A172 (cell line): ENCODE measurements at regions not wholly inside any gene's neighbourhood (a gene's known extent, or its start where the extent isn't known, plus 50 kb on each side); places are given as distances from the start of the nearest gene placed in this dataset.

Experiments used
- DNase-seq: peaks from one replicate; pipeline ENCODE4 v3.0.0-alpha.2; 2015; ENCODE audit warnings: low spot score

DNA sequence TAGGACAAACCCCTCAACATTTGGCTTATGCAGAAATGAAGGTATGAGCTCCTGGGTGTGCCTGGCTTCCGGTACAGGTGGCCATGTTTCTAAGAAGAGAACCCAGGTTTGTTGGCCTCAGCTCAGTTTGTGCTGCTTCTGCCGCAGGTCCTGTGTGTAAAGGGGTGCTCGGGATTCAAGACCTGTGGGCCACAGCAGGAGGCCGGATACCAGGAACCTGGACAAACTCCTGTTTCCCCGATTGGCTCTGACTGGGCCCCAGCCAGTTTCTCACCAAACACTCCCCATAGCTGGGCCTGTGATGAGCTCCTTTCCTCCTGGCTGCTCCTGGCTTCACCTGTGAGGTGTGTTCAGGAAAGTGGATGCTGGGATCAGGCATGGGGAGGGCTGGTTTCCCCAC is 271.2 kb upstream of the IRX2 start:
- DNase-seq = no peak

- no peak for DNase-seq
These were observed 268.9 kb upstream of the IRX2 start for GRCh38 chr5:3020426-3020825.

DNA sequence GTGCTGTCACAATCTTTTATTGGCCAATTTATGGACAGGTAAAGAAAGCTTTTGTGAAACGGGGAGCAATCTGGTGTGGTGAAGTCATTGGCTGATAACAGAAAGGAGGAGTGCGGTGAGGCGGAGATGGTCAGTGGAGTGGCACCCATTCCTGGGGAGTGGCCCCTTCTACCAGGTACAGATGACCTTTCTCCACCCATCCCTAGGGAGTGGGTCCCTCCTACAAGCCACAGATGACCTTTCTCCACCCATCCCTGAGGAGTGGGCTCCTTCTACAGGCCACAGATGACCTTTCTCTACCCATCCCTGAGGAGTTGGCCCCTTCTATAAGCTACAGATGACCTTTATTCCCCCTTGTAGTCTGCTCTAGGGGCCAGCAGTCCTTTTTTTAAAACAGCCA is 267.6 kb upstream of the IRX2 start:
- DNase-seq = no peak

- DNase-seq = no peak
These were observed 260.2 kb upstream of the IRX2 start for GRCh38 chr5:3011764-3012017.

DNA sequence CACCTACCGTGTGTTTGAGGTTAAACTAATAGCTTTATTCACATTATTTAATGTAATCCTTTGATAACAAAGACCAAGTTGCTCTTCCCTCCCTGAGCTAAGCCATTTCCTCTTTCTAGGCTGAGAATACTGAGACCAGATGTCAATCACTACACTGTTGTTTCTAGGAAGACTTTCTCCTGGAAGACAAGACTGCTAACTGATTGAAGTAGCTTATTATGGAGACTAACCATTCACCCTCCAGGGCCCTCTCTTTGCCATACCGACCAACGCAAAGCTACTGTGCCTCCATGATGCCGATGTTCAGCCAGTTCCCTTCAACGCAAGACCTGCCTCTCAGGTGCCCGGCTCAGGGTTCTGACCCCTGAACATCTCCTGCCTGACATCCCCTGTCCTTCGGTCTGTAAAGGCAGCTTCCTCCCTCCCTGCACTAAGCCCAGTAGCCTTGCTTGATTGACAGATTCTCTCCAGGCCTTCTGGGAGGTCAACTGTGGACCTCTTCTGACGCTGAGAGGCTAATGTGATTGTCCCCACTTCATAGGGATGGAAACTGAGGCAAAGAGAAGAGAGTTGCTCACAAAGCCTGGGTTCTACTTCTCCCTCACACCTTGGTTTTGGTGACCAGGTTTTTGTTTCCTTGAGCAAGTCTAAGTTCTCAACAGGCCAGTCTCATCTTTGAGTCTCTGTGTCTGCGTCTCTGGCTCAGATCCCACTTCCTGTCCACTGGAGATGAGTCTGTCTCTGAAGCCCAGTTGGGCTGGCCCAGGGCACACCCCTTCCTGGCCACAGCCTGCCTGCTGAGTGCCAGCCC is 259.7 kb upstream of the IRX2 start:
- no peak for DNase-seq

GRCh38 chr5:3010301-3010952 is 258.9 kb upstream of the IRX2 start:
- no peak for DNase-seq

DNA sequence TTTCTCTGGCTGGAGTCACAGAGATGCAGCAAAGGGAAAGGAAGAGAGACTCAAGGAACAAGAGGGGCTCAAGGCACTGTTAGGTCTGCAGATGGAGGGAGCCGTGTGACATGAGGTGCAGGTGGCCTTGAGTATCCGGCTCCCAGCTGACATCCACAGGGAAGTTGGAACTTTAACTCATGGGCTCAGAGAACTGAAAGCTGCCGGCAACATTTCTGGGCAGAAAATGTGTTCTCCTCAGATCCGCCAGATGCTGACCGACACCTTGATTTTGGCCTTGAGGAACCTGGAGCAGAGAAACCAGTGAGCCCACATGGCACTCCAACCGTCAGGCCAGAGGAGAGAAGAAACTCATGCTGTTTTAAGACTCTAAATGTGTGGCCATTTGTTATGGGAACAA is 258.1 kb upstream of the IRX2 start:
- no peak for DNase-seq

GRCh38 chr5:3007577-3007976 is 256.1 kb upstream of the IRX2 start:
- DNase-seq = no peak

- no peak for DNase-seq
These were observed 255.6 kb upstream of the IRX2 start for GRCh38 chr5:3006961-3007551.

- DNase-seq = no peak
These were observed 255.0 kb upstream of the IRX2 start for GRCh38 chr5:3006526-3006925.

DNA sequence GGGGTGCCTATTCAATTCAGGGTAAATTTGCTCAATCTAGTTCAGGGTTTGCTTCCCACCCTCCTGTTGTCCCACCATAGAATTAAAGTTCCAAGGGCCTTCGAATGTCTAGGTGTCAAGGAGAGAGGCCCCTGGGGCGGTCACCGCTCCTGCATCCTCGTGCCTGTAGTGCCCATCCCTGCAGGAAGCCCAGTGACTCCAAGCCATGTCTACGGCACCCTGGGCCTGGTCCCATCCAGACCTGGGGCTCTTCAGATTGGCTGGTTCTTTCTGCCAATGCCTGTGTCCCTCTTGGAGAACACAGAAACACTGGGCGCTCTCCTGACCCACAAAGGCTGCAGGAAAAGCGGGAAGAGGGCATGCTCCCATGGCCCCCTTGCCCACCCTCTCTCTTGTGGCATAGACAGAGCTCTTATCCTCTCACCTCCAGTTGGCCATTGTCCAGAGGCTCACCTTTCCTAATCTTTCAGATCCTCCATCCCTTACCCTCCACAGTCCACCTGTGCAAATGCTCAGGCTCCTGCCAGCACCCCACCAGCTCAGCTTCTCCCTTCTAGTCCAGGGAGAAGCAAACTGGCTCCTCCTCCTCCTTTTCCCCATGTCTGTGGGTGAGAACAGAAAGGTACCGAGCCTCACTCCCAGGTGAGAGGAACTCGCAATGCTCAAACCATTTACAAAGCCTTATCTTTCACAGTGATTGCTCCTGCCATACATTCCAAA is 253.0 kb upstream of the IRX2 start:
- DNase-seq = no peak

DNA sequence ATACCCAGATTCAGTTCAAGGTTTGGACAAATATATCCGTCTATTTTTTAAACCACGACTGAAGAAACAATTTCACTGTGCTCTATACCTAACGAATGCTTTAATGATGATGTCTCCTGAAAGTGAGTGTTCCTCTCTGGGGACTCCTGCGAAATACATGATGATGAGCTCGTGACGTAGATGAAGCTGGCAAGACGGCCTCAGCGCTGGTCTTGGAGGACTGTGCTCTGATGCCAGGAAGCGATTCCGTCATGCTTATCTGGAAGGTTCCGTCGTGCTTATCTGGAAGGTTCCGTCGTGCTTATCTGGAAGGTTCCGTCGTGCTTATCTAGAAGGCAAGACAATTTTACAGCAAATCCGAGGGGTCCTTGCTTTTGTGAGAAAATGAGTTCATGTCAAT is 250.8 kb upstream of the IRX2 start:
- no peak for DNase-seq

DNA sequence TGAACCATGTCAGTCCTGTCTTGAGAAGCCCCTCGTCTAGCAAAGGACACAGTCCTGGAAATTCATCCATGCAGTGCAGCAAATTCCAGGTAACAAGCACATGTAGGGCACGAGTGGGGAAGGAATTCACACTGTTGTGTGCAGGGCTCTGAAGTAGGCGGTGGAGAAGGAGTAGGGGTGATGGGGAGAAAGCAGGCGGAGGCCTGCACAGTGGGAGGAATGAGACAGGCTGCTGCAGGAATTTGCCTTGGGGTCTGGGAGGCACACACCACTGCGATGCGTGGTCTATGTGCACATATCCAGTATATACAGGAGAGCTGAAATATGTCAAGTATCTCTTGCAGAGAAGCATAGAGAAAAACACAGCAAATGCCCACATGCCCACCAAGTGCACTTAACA is 249.2 kb upstream of the IRX2 start:
- no peak for DNase-seq

GRCh38 chr5:2999926-3000325 is 248.4 kb upstream of the IRX2 start:
- no peak for DNase-seq

- DNase-seq = no peak
These were observed 246.6 kb upstream of the IRX2 start for GRCh38 chr5:2998106-2998505.

GRCh38 chr5:2997179-2997578 is 245.7 kb upstream of the IRX2 start:
- no peak for DNase-seq

- no peak for DNase-seq
These were observed 245.2 kb upstream of the IRX2 start for GRCh38 chr5:2996687-2997086.

DNA sequence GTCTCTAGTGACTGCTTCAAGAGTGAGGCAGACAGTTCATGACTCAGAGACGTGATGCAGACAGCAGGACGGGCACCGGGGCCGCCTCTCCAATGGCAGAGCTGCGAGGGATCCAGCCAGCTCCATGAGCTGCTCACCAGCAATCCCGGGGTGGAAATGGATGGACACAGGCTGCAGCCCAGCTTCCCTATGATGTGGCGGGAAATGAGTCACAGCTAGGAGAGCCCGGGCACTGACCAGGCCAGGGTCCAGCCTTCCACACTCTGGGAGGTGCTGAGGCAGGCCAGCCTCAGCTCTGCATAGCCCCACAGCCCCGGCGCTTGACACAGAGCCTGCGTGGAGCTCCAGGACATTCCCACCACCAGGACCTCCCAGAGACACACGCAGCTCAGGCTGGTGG is 244.8 kb upstream of the IRX2 start:
- no peak for DNase-seq

DNA sequence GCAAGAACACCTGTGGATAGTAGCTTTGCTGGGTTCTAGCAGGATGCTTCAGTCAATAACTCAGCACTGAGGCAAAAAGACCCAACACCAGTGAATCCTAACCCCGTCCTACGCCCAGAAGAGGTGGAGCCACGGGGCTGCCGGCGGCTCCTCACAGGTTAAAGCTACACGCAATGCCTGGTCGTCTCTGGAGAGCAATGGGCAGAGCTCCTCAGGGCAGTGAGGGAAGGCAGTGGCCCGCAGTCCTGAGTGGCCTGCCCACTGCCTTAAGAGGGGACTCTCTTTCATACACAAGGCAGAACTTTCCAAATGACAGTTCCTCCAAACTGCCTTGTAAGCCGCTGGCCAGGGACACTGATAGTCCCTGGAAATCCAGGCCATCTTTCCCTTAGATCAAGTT is 244.2 kb upstream of the IRX2 start:
- no peak for DNase-seq

DNA sequence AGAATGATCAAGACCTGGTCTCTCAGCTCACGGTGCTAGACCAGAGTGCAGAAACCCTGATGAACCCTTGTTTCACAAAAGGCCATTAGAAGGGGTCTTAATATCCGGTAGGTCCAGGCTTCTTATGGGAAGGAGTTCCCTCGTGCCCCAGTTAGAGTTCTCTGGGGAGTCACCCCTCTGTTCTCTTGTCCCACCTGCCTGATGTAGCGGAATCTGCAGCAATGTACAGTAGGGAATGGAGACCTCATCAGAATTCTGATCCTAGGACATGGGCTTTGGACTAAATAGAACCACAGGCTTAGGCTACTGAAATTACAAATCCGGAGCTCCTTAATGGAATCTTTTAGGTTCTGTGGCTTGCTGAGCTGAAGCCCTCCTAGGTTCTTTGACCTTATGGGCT is 243.6 kb upstream of the IRX2 start:
- DNase-seq = no peak

GRCh38 chr5:2993771-2994170 is 242.3 kb upstream of the IRX2 start:
- DNase-seq = no peak

DNA sequence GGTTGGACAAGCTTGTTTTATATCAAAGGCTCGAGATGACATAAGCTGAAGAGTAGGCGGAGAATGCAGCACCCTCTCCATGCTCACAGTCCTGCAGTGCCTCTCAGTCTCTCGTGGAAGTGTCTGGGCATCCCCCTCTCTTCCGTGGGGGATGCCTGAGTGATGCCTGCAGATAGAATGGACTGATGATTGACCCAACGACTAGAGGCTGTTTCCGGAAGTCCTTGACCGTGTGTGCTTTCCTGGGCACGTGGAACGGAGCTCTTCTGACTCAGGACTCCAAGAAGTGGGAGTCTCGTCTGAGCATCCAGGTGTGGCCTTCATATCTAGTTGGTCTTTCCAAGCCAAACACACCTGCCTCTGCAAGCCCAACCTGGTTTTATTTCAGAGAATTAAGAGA is 241.8 kb upstream of the IRX2 start:
- no peak for DNase-seq

GRCh38 chr5:2992806-2993205 is 241.3 kb upstream of the IRX2 start:
- no peak for DNase-seq
